SU-DHL-6 (cell line): ENCODE measurements at regions not wholly inside any gene's neighbourhood (a gene's known extent, or its start where the extent isn't known, plus 50 kb on each side); places are given as distances from the start of the nearest gene placed in this dataset.

Source experiments
- CTCF ChIP-seq: fragments of 200-600 bp; sonication (generic); IDR thresholded peaks from one replicate; pipeline ENCODE4 v1.5.1; 2017; ENCODE audit warnings: antibody characterized with exemption, mild to moderate bottlenecking, low read length, moderate library complexity; ENCODE audit not compliant: insufficient read depth, poor library complexity, severe bottlenecking
- EZH2phosphoT487 ChIP-seq: fragments of 200-600 bp; sonication (generic), shearing (Covaris generic); conservative IDR thresholded peaks from 2 replicates; pipeline ENCODE4 v1.6.1; 2018; ENCODE audit warnings: mild to moderate bottlenecking, antibody characterized with exemption, low read length, moderate library complexity, mixed read lengths

DNA sequence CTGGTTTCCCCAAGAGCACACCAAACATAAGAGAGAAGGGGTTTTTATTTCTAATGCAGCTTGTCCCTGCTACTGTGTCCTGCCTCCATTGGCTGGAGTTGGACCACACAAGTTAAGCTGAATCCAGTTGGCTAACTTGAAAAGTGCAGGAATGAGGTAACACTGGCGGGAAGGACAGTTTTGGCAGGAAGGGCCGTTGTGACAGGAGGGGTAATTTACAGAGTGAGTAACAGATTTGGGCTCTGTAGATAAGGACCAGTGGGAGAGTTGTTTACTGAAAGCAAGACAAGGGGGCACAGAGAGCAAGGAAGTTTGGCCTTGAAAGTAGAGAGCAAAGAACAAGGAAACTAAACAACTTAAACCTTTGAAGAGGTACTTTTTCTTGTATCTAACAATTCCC lies 1623.3 kb upstream of the RAG2 start:
- no peak for TF ChIP-seq EZH2phosphoT487
- TF ChIP-seq CTCF: no peak
